ENCODE measurements at regions not wholly inside any gene's neighbourhood (a gene's known extent, or its start where the extent isn't known, plus 50 kb on each side); places are given as distances from the start of the nearest gene placed in this dataset.

DNA sequence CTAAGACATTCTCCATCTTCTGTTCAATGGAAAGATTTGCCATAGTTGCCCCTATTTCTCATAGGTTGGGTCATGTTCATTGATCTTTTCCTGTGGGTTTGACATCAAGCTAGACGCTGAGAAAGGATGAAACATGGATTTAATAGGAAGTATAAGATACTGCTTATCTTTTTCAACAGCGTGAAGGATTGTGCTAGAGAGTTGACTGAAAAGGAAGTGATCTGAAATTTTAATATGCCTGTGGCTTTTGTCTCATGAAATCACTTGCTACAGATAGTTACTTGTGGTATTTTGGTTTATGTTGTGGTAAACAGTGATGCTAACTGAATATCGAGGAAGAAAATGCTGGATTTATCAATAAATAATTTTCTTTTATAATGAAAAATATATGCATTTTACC, 442.9 kb downstream of the EDEM1 start:
- TF ChIP-seq, protein P1, sequence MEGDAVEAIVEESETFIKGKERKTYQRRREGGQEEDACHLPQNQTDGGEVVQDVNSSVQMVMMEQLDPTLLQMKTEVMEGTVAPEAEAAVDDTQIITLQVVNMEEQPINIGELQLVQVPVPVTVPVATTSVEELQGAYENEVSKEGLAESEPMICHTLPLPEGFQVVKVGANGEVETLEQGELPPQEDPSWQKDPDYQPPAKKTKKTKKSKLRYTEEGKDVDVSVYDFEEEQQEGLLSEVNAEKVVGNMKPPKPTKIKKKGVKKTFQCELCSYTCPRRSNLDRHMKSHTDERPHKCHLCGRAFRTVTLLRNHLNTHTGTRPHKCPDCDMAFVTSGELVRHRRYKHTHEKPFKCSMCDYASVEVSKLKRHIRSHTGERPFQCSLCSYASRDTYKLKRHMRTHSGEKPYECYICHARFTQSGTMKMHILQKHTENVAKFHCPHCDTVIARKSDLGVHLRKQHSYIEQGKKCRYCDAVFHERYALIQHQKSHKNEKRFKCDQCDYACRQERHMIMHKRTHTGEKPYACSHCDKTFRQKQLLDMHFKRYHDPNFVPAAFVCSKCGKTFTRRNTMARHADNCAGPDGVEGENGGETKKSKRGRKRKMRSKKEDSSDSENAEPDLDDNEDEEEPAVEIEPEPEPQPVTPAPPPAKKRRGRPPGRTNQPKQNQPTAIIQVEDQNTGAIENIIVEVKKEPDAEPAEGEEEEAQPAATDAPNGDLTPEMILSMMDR (IDR thresholded peaks at IDR 0.05), result no peak
- TF ChIP-seq POLR2A (IDR thresholded peaks at IDR 0.05), result no peak
